ENCODE measurements at regions not wholly inside any gene's neighbourhood (a gene's known extent, or its start where the extent isn't known, plus 50 kb on each side); places are given as distances from the start of the nearest gene placed in this dataset.

GRCh38 chr16:85307552-85308364 is 195.5 kb upstream of the CIBAR2 start (continued):
- TF ChIP-seq MTA1 (CRISPR knock-in tag; IDR thresholded peaks at IDR 0.05; ENCODE audit: borderline replicate concordance) (peak; percentile 100), ZNF75D (CRISPR knock-in tag; IDR thresholded peaks at IDR 0.05; ENCODE audit: borderline replicate concordance) (no peak), SNAPC5 (CRISPR knock-in tag; IDR thresholded peaks at IDR 0.05; ENCODE audit: borderline replicate concordance) (peak; percentile 94), SRSF4 (IDR thresholded peaks at IDR 0.05; ENCODE audit: low read depth, low read length, poor library complexity, severe bottlenecking) (no peak), SATB2 (CRISPR knock-in tag; IDR thresholded peaks at IDR 0.05) (no peak; the same call in 1 of the 2 replicates), ZZZ3 (CRISPR knock-in tag; IDR thresholded peaks at IDR 0.05; ENCODE audit: borderline replicate concordance) (peak; percentile 97), NAIF1 (CRISPR knock-in tag; IDR thresholded peaks at IDR 0.05; ENCODE audit: borderline replicate concordance) (peak; percentile 85; the same call in 1 of the 2 replicates), ZNF260 (CRISPR knock-in tag; IDR thresholded peaks at IDR 0.05; ENCODE audit: borderline replicate concordance, low read depth) (no peak), ZNF776 (CRISPR knock-in tag; IDR thresholded peaks at IDR 0.05) (peak; percentile 60; the same call in 1 of the 2 replicates), YEATS2 (CRISPR knock-in tag; IDR thresholded peaks at IDR 0.05; ENCODE audit: borderline replicate concordance) (peak; percentile 83), JDP2 (CRISPR knock-in tag; IDR thresholded peaks at IDR 0.05; ENCODE audit: borderline replicate concordance) (no peak; the same call in 1 of the 2 replicates), DMTF1 (CRISPR knock-in tag; IDR thresholded peaks at IDR 0.05) (0 out of 2 replicates have a peak, but pooled peaks have one; percentile 86), ZSCAN22 (CRISPR knock-in tag; IDR thresholded peaks at IDR 0.05) (peak; percentile 75; the same call in 1 of the 2 replicates), HNRNPK (IDR thresholded peaks at IDR 0.05; ENCODE audit: low read depth, low read length, poor library complexity, severe bottlenecking) (no peak), KAT8 (CRISPR knock-in tag; IDR thresholded peaks at IDR 0.05) (peak; percentile 92), THAP9 (CRISPR knock-in tag; IDR thresholded peaks at IDR 0.05; ENCODE audit: borderline replicate concordance) (peak; percentile 80), CBX2 (IDR thresholded peaks at IDR 0.05; ENCODE audit: low read depth, low read length) (no peak), CBX2 (CRISPR knock-in tag; IDR thresholded peaks at IDR 0.05; ENCODE audit: low read depth) (peak; percentile 82; the same call in 1 of the 2 replicates), NR3C1 (CRISPR knock-in tag; IDR thresholded peaks at IDR 0.05) (no peak), IRF9 (CRISPR knock-in tag; IDR thresholded peaks at IDR 0.05; ENCODE audit: borderline replicate concordance) (peak; percentile 97), ZNF274 (CRISPR knock-in tag; IDR thresholded peaks at IDR 0.05) (peak; percentile 98)
